ENCODE measurements at regions not wholly inside any gene's neighbourhood (a gene's known extent, or its start where the extent isn't known, plus 50 kb on each side); places are given as distances from the start of the nearest gene placed in this dataset.
"Not testable (repeated sequence)": the region's sequence is repeated elsewhere in the genome, so short reads cannot be mapped to it uniquely, and the experiment has no call there.

DNA sequence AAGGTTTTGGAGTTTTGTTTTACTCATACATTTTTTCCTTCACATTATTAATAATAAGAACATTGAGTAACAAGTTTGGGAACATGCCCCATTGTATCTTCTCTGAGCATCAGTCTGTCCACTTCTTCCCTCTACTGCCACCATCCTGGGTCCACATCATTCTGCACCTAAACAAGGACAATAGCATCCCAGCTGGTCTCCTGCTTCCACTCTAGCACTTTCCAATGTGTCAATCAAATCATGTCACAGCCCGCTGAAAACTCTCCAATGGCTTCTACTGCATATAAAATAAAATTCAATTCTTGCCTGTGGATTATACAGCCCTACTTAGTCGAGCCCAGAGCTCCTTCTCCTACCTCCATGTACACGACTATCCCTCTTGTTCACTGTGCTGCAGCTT lies 66.8 kb upstream of the RBPJ start:
- TF ChIP-seq, protein P1, sequence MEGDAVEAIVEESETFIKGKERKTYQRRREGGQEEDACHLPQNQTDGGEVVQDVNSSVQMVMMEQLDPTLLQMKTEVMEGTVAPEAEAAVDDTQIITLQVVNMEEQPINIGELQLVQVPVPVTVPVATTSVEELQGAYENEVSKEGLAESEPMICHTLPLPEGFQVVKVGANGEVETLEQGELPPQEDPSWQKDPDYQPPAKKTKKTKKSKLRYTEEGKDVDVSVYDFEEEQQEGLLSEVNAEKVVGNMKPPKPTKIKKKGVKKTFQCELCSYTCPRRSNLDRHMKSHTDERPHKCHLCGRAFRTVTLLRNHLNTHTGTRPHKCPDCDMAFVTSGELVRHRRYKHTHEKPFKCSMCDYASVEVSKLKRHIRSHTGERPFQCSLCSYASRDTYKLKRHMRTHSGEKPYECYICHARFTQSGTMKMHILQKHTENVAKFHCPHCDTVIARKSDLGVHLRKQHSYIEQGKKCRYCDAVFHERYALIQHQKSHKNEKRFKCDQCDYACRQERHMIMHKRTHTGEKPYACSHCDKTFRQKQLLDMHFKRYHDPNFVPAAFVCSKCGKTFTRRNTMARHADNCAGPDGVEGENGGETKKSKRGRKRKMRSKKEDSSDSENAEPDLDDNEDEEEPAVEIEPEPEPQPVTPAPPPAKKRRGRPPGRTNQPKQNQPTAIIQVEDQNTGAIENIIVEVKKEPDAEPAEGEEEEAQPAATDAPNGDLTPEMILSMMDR (IDR thresholded peaks at IDR 0.05; ENCODE audit: low read depth, low read length, missing input control) = no peak
- TF ChIP-seq GABPA (IDR thresholded peaks at IDR 0.05 in 1 of 2, conservative IDR thresholded peaks at IDR 0.05 in 1 of 2) (no peak), HNF4A (conservative IDR thresholded peaks at IDR 0.05) (no peak), MAX (IDR thresholded peaks at IDR 0.05) (no peak), YY1 (IDR thresholded peaks at IDR 0.05) (no peak), EGR1 (IDR thresholded peaks at IDR 0.05; ENCODE audit: low read depth in 2 of 2) (no peak), RAD21 (IDR thresholded peaks at IDR 0.05) (no peak), HNF4G (IDR thresholded peaks at IDR 0.05) (no peak), JUND (IDR thresholded peaks at IDR 0.05) (no peak), REST (IDR thresholded peaks at IDR 0.05) (no peak), NR2F2 (IDR thresholded peaks at IDR 0.05) (no peak)
- TF ChIP-seq, protein P2, sequence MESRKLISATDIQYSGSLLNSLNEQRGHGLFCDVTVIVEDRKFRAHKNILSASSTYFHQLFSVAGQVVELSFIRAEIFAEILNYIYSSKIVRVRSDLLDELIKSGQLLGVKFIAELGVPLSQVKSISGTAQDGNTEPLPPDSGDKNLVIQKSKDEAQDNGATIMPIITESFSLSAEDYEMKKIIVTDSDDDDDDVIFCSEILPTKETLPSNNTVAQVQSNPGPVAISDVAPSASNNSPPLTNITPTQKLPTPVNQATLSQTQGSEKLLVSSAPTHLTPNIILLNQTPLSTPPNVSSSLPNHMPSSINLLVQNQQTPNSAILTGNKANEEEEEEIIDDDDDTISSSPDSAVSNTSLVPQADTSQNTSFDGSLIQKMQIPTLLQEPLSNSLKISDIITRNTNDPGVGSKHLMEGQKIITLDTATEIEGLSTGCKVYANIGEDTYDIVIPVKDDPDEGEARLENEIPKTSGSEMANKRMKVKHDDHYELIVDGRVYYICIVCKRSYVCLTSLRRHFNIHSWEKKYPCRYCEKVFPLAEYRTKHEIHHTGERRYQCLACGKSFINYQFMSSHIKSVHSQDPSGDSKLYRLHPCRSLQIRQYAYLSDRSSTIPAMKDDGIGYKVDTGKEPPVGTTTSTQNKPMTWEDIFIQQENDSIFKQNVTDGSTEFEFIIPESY (IDR thresholded peaks at IDR 0.05) = no peak
- H3K9me3 ChIP-seq (ENCODE audit: control insufficient read depth in 4 of 4, low read length in 3 of 4) = no peaks in the 10 kb centered on the region
- H3K4me1 ChIP-seq (ENCODE audit: control insufficient read depth in 4 of 4, insufficient read depth in 4 of 4, low read length in 3 of 4) = no peaks in the 10 kb centered on the region
- 82% methylated on average over 3 of the region's 3 CpGs for WGBS
- H3K27ac ChIP-seq (ENCODE audit: low read depth in 1 of 2, low read length in 2 of 2) = no peak overlapping the region
- no peaks in the 10 kb centered on the region for H3K27me3 ChIP-seq (ENCODE audit: control insufficient read depth in 4 of 4, insufficient read depth in 4 of 4, low read length in 3 of 4)
- no peak overlapping the region for H3K4me3 ChIP-seq (ENCODE audit: low read depth in 1 of 3, low read length in 3 of 3)
- H3K36me3 ChIP-seq (ENCODE audit: control insufficient read depth in 4 of 4, insufficient read depth in 3 of 4, low read depth in 1 of 4, low read length in 3 of 4) = no peaks in the 10 kb centered on the region
- DNase-seq (ENCODE audit: low spot score) = no peak
- H3K9ac ChIP-seq (ENCODE audit: low read depth in 1 of 2, low read length in 2 of 2) = no peak overlapping the region

DNA sequence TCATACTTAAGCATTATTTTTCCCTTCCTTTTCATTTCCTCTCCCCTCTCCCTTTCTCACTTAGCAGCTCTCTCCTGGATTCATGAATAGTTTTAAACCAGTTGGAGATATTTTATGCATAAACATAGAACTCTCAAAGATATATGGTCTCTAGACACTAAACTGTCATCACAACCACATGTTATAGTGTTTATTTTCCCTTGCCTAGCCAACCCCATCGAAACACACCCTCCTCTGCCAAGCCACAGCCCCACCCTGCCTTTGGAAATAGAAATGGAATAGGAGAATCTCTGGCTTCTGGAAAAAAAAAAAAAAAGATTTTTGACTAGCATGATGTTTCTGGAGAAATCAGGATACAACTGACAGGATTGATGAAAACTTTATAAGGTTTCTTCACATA lies 64.8 kb upstream of the RBPJ start:
- Histone ChIP-seq H3K9me3 (ENCODE audit: control insufficient read depth in 4 of 4, low read length in 3 of 4) (no peaks in the 10 kb centered on the region), H3K9ac (ENCODE audit: low read depth in 1 of 2, low read length in 2 of 2) (no peak overlapping the region), H3K4me3 (ENCODE audit: low read depth in 1 of 3, low read length in 3 of 3) (no peak overlapping the region), H3K27ac (ENCODE audit: low read depth in 1 of 2, low read length in 2 of 2) (no peak overlapping the region), H3K4me1 (ENCODE audit: control insufficient read depth in 4 of 4, insufficient read depth in 4 of 4, low read length in 3 of 4) (no peaks in the 10 kb centered on the region), H3K36me3 (ENCODE audit: control insufficient read depth in 4 of 4, insufficient read depth in 3 of 4, low read depth in 1 of 4, low read length in 3 of 4) (no peaks in the 10 kb centered on the region), H3K27me3 (ENCODE audit: control insufficient read depth in 4 of 4, insufficient read depth in 4 of 4, low read length in 3 of 4) (no peaks in the 10 kb centered on the region)
- no peak for DNase-seq (ENCODE audit: low spot score)
- TF ChIP-seq RXRA (IDR thresholded peaks at IDR 0.05) (no peak), RAD21 (IDR thresholded peaks at IDR 0.05) (no peak), FOXA2 (IDR thresholded peaks at IDR 0.05) (no peak), GABPA (IDR thresholded peaks at IDR 0.05 in 1 of 2, conservative IDR thresholded peaks at IDR 0.05 in 1 of 2) (no peak), NR2F2 (IDR thresholded peaks at IDR 0.05) (no peak), HNF4A (conservative IDR thresholded peaks at IDR 0.05) (no peak), SP1 (IDR thresholded peaks at IDR 0.05) (no peak), YY1 (IDR thresholded peaks at IDR 0.05) (no peak)
- TF ChIP-seq, protein P1 (IDR thresholded peaks at IDR 0.05; ENCODE audit: low read depth, low read length, missing input control) = no peak
- TF ChIP-seq, protein P2 (IDR thresholded peaks at IDR 0.05) = no peak
- WGBS = 74% methylated on average over 1 of the region's 1 CpG

GRCh38 chr4:26257444-26257843 lies 63.4 kb upstream of the RBPJ start:
- not testable (repeated sequence) for H3K4me1 ChIP-seq (ENCODE audit: control insufficient read depth in 4 of 4, insufficient read depth in 4 of 4, low read length in 3 of 4); H3K9ac ChIP-seq (ENCODE audit: low read depth in 1 of 2, low read length in 2 of 2); H3K36me3 ChIP-seq (ENCODE audit: control insufficient read depth in 4 of 4, insufficient read depth in 3 of 4, low read depth in 1 of 4, low read length in 3 of 4); DNase-seq (ENCODE audit: low spot score); H3K4me3 ChIP-seq (ENCODE audit: low read depth in 1 of 3, low read length in 3 of 3); H3K27me3 ChIP-seq (ENCODE audit: control insufficient read depth in 4 of 4, insufficient read depth in 4 of 4, low read length in 3 of 4); H3K27ac ChIP-seq (ENCODE audit: low read depth in 1 of 2, low read length in 2 of 2); H3K9me3 ChIP-seq (ENCODE audit: control insufficient read depth in 4 of 4, low read length in 3 of 4)
- 85% methylated on average over 2 of the region's 2 CpGs for WGBS

Data from liver (tissue), 8 donors.